D721Med (cell line): ENCODE measurements at regions not wholly inside any gene's neighbourhood (a gene's known extent, or its start where the extent isn't known, plus 50 kb on each side); places are given as distances from the start of the nearest gene placed in this dataset.
"Not testable (repeated sequence)": the region's sequence is repeated elsewhere in the genome, so short reads cannot be mapped to it uniquely, and the experiment has no call there.

Source experiments
- DNase-seq: peaks from one replicate; pipeline ENCODE4 v3.0.0; 2011; ENCODE audit warnings: low spot score; ENCODE audit not compliant: insufficient read length
- FAIRE-seq: peaks from 2 replicates; lab custom pipeline; 2011; peaks lifted over from hg19 to GRCh38; lab: Jason Lieb, UNC
- TF ChIP-seq, protein P1 (sequence below): IDR thresholded peaks from 2 replicates; pipeline ENCODE4 v1.5.1; 2012; ENCODE audit warnings: mild to moderate bottlenecking, control low read depth; ENCODE audit not compliant: insufficient read depth; ENCODE audit errors: missing control alignments

- DNase-seq, result no peak
- FAIRE-seq, result no peak
- TF ChIP-seq, protein P1, sequence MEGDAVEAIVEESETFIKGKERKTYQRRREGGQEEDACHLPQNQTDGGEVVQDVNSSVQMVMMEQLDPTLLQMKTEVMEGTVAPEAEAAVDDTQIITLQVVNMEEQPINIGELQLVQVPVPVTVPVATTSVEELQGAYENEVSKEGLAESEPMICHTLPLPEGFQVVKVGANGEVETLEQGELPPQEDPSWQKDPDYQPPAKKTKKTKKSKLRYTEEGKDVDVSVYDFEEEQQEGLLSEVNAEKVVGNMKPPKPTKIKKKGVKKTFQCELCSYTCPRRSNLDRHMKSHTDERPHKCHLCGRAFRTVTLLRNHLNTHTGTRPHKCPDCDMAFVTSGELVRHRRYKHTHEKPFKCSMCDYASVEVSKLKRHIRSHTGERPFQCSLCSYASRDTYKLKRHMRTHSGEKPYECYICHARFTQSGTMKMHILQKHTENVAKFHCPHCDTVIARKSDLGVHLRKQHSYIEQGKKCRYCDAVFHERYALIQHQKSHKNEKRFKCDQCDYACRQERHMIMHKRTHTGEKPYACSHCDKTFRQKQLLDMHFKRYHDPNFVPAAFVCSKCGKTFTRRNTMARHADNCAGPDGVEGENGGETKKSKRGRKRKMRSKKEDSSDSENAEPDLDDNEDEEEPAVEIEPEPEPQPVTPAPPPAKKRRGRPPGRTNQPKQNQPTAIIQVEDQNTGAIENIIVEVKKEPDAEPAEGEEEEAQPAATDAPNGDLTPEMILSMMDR, result no peak
Measured at GRCh38 chr14:56005191-56006053, 112.8 kb upstream of the PELI2 start.

DNA sequence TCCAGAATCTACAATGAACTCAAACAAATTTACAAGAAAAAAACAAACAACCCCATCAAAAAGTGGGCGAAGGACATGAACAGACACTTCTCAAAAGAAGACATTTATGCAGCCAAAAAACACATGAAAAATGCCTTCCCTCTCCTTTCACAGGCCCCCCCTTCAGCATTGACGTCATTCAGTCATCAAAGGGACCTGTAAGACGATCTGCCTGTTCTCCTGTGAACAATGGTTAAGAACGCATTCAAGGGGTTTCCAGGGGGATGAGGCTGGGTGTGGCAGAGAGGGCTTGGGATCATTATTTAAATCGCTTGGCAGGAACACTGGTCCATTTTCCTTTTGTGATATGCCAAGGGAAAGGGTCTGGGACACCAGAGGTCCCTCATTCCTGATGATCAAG is 110.7 kb upstream of the PELI2 start:
- DNase-seq, FAIRE-seq: not testable (repeated sequence)

DNA sequence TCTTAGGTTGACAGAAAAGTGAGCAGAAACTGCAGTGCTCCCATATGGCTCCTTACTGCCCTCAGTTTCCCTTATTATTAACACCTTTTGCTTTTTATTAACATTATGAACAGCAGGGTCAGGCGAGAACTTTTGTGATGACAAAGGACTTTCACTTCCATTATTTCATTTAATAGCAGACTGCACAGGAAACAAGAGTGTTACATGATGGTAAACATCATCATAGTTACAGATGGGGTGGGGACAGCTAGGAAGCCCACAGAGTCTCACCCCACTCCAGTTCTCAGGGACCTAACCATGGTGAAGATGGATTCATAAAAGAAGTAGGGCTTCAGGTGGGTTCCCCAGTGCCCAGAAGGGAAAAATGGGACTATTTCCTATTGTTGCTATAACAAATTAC is 110.1 kb upstream of the PELI2 start:
- no peak for FAIRE-seq
- DNase-seq, result no peak
- TF ChIP-seq, protein P1, result no peak

DNA sequence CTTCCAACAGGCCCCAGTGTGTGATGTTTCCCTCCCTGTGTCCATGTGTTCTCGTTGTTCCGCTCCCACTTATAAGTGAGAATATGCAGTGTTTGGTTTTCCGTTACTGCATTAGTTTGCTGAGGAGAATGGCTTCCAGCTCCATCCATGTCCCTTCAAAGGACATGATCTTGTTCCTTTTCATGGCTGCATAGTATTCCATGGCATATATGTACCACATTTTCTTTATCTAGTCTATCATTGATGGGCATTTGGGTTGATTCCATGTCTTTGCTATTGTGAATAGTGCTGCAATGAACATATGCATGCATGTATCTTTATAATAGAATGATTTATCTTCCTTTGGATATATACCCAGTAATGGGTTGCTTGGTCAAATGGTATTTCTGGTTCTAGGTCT is 109.5 kb upstream of the PELI2 start:
- not testable (repeated sequence) for DNase-seq, FAIRE-seq

GRCh38 chr14:56023661-56024081 is 94.5 kb upstream of the PELI2 start:
- DNase-seq (no peak), FAIRE-seq (no peak)
- TF ChIP-seq, protein P1, result no peak

DNA sequence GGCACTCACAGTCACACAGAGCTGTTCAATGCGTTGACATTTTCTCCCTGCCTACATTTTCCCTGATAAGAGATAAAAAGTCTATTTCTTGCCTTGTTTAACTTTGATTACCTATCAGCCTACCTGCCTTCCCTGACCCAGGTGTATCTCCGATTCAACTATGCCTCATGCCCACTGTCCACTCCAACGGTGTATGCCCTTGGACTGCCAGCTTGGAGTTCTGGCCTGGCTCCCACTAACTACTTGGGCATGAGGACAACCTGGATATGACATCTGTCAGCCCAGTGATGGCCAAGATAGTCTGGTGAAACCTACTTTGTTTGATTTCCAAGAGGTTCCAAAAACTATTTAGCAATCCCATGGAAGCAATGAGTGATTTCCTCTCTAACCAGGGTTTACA is 93.0 kb upstream of the PELI2 start:
- DNase-seq, result no peak
- TF ChIP-seq, protein P1, result no peak
- no peak for FAIRE-seq

DNA sequence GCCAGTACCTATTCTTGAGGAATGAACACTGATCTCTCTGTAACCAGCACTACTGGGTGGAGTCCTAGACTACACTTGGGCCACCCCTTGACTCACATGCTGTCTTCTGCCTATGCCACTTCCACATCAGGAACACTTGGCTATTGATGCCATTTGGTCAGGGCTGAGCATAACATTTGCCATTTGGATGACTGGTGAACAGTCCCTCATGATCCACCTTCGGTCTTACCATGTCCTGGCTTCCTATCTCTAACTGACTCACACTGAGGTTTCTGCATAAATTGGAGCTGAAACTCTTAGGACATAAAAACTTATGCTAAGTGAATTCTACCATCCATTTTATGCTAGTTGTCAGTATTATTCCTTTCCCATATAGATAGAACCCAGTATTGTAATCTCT is 91.7 kb upstream of the PELI2 start:
- FAIRE-seq, result no peak
- TF ChIP-seq, protein P1, result no peak
- DNase-seq, result no peak

GRCh38 chr14:56027421-56027820 is 90.8 kb upstream of the PELI2 start:
- FAIRE-seq, result no peak
- no peak for DNase-seq

More at GRCh38 chr14:56027421-56027820, 90.8 kb upstream of the PELI2 start:
- TF ChIP-seq, protein P1, result no peak
